HG02571 (cell line): ENCODE measurements at regions not wholly inside any gene's neighbourhood (a gene's known extent, or its start where the extent isn't known, plus 50 kb on each side); places are given as distances from the start of the nearest gene placed in this dataset.
"Not testable (repeated sequence)": the region's sequence is repeated elsewhere in the genome, so short reads cannot be mapped to it uniquely, and the experiment has no call there.

Experiments
- ATAC-seq: cut with Tn5 transposase; IDR thresholded peaks from one replicate; pipeline ENCODE4 v1.9.1; 2021; ENCODE audit warnings: mild to moderate bottlenecking, moderate library complexity; ENCODE audit not compliant: unreplicated experiment

GRCh38 chr2:35827086-35827485 lies 528.5 kb upstream of the CRIM1 start:
- no peak for ATAC-seq

- ATAC-seq = no peak
Observed at GRCh38 chr2:35822716-35823115, 532.9 kb upstream of the CRIM1 start.

GRCh38 chr2:35821675-35822074 lies 533.9 kb upstream of the CRIM1 start:
- no peak for ATAC-seq

- no peak for ATAC-seq
Observed at GRCh38 chr2:35820391-35820790, 535.2 kb upstream of the CRIM1 start.

GRCh38 chr2:35819033-35819432 lies 536.5 kb upstream of the CRIM1 start:
- ATAC-seq = no peak

- not testable (repeated sequence) for ATAC-seq
Observed at GRCh38 chr2:35818359-35818758, 537.2 kb upstream of the CRIM1 start.

- not testable (repeated sequence) for ATAC-seq
Observed at GRCh38 chr2:35814597-35814996, 541.0 kb upstream of the CRIM1 start.

- no peak for ATAC-seq
Observed at GRCh38 chr2:35803126-35803525, 552.5 kb upstream of the CRIM1 start.

- no peak for ATAC-seq
Observed at GRCh38 chr2:35794796-35795450, 560.7 kb upstream of the CRIM1 start.

- ATAC-seq = no peak
Observed at GRCh38 chr2:35790292-35790691, 565.3 kb upstream of the CRIM1 start.

GRCh38 chr2:35788543-35788942 lies 567.0 kb upstream of the CRIM1 start:
- no peak for ATAC-seq

GRCh38 chr2:35787302-35788031 lies 568.1 kb upstream of the CRIM1 start:
- ATAC-seq = no peak

- no peak for ATAC-seq
Observed at GRCh38 chr2:35785564-35785963, 570.0 kb upstream of the CRIM1 start.

- no peak for ATAC-seq
Observed at GRCh38 chr2:35784777-35785176, 570.8 kb upstream of the CRIM1 start.

GRCh38 chr2:35783723-35784122 lies 571.9 kb upstream of the CRIM1 start:
- ATAC-seq = no peak

- no peak for ATAC-seq
Observed at GRCh38 chr2:35741556-35741955, 614.0 kb upstream of the CRIM1 start.

GRCh38 chr2:35731674-35732073 lies 623.9 kb upstream of the CRIM1 start:
- ATAC-seq = no peak

GRCh38 chr2:35714883-35715282 lies 640.7 kb upstream of the CRIM1 start:
- ATAC-seq = no peak

- no peak for ATAC-seq
Observed at GRCh38 chr2:35708411-35708923, 647.1 kb upstream of the CRIM1 start.

- ATAC-seq = no peak
Observed at GRCh38 chr2:35688309-35688708, 667.3 kb upstream of the CRIM1 start.

GRCh38 chr2:35651688-35652323 lies 703.8 kb upstream of the CRIM1 start:
- ATAC-seq = no peak

- ATAC-seq = no peak
Observed at GRCh38 chr2:35614640-35615039, 740.9 kb upstream of the CRIM1 start.
